ENCODE measurements at regions not wholly inside any gene's neighbourhood (a gene's known extent, or its start where the extent isn't known, plus 50 kb on each side); places are given as distances from the start of the nearest gene placed in this dataset.

DNA sequence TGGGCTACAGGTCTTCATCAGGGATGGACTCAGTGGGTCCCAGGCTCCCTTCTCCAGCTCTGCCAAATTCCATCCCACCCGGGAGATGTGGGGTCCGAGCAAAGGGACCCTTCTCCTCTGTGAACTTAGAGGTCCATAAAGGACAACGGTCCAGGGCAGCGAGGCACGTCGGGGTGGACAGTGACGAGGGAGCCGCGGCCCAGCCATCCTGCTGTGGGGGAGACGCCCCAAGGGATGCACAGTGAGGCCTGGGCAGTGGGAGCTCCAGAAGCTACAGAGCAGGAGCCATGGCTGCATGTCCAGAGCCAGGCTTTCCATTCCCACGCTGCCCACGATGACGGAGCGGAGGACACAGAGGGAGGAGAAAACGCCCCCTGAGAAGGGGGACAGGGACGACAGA is 107.5 kb upstream of the PPP1R26 start:
- no peak for TF ChIP-seq POLR2AphosphoS5 (IDR thresholded peaks at IDR 0.05; ENCODE audit: low read depth, low read length)
- no peak for TF ChIP-seq TAF1 (IDR thresholded peaks at IDR 0.05; ENCODE audit: borderline replicate concordance, insufficient read depth, low read length)
